Body of pancreas (tissue), 4 donors: ENCODE measurements at regions not wholly inside any gene's neighbourhood (a gene's known extent, or its start where the extent isn't known, plus 50 kb on each side); places are given as distances from the start of the nearest gene placed in this dataset.

Experiments used
- CTCF ChIP-seq, 7 experiments: fragments of 450-650 bp in 4 of 7; fragments of 200-600 bp in 3 of 7; sonication (generic) in 3 of 7; IDR thresholded peaks; one replicate each; pipeline ENCODE4 v1.5.1; 2016 to 2019; ENCODE audit warnings: antibody characterized with exemption in 7 of 7
- POLR2A ChIP-seq, 3 donors: fragments of 450-650 bp; IDR thresholded peaks; one replicate each; pipeline ENCODE4 v1.6.1; 2016; ENCODE audit warnings: antibody characterized with exemption in 3 of 3, mild to moderate bottlenecking in 2 of 3

- no peak for TF ChIP-seq CTCF (IDR thresholded peaks at IDR 0.05)
- TF ChIP-seq POLR2A (IDR thresholded peaks at IDR 0.05), result no peak
Observed at GRCh38 chr4:33649015-33649414, 2595.3 kb downstream of the ARAP2 start.
